ENCODE measurements at regions not wholly inside any gene's neighbourhood (a gene's known extent, or its start where the extent isn't known, plus 50 kb on each side); places are given as distances from the start of the nearest gene placed in this dataset.

DNA sequence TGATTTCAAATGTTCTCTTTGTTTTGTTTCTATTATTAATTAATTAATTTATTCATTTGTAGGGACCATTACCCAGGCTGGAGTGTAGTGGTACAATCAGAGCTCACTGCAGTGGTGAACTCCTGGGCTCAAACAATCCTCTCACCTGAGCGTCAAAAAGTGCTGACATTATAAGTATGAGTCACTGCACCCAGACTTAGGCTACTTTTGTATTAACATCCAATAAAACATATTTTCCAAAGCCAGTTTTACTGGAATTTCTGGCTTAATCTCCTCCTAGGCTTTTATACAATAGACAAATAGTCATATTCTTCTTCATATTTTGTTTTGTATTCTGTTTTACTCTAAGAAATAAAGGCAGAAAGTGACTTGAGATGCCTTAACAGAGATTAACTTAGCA is 749.6 kb downstream of the SLC16A7 start:
- H3K27me3 ChIP-seq: no peaks in the 10 kb centered on the region
- H3K4me1 ChIP-seq: peaks cover 0 to 14% (median 0%) of the 10 kb centered on the region in 3 donors
- DNase-seq: no peak
- TF ChIP-seq, protein P1, sequence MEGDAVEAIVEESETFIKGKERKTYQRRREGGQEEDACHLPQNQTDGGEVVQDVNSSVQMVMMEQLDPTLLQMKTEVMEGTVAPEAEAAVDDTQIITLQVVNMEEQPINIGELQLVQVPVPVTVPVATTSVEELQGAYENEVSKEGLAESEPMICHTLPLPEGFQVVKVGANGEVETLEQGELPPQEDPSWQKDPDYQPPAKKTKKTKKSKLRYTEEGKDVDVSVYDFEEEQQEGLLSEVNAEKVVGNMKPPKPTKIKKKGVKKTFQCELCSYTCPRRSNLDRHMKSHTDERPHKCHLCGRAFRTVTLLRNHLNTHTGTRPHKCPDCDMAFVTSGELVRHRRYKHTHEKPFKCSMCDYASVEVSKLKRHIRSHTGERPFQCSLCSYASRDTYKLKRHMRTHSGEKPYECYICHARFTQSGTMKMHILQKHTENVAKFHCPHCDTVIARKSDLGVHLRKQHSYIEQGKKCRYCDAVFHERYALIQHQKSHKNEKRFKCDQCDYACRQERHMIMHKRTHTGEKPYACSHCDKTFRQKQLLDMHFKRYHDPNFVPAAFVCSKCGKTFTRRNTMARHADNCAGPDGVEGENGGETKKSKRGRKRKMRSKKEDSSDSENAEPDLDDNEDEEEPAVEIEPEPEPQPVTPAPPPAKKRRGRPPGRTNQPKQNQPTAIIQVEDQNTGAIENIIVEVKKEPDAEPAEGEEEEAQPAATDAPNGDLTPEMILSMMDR (IDR thresholded peaks at IDR 0.05): no peak
- no peak for TF ChIP-seq POLR2A (IDR thresholded peaks at IDR 0.05)
- H3K4me3 ChIP-seq: no peak overlapping the region
- peak overlapping the region in 2 of 4 donors; percentile 18 to 32 for H3K27ac ChIP-seq
- intact Hi-C loops (cut with DNase I): no loop called here
- WGBS, 2 donors: 38 to 41% methylated on average over 1 of the region's 1 CpG
- no peaks in the 10 kb centered on the region for H3K36me3 ChIP-seq
- H3K9me3 ChIP-seq: no peaks in the 10 kb centered on the region

- H3K9me3 ChIP-seq: no peaks in the 10 kb centered on the region
- no peaks in the 10 kb centered on the region for H3K36me3 ChIP-seq
- peaks cover 0 to 14% (median 0%) of the 10 kb centered on the region in 3 donors for H3K4me1 ChIP-seq
- DNase-seq: no peak
- no peak overlapping the region for H3K4me3 ChIP-seq
- no peaks in the 10 kb centered on the region for H3K27me3 ChIP-seq
- WGBS, 2 donors: 64 to 69% methylated on average over 3 of the region's 3 CpGs
- no peak overlapping the region for H3K27ac ChIP-seq
- TF ChIP-seq POLR2A (IDR thresholded peaks at IDR 0.05): no peak
- TF ChIP-seq, protein P1 (IDR thresholded peaks at IDR 0.05): no peak
- intact Hi-C loops (cut with DNase I): no loop called here
These were observed 753.6 kb downstream of the SLC16A7 start for GRCh38 chr12:60349232-60349978.

- H3K36me3 ChIP-seq: no peaks in the 10 kb centered on the region
- no peak overlapping the region for H3K4me3 ChIP-seq
- intact Hi-C loops (cut with DNase I): no loop called here
- TF ChIP-seq, protein P1 (IDR thresholded peaks at IDR 0.05): no peak
- no peak for TF ChIP-seq POLR2A (IDR thresholded peaks at IDR 0.05)
- no peak for DNase-seq
- H3K27me3 ChIP-seq: no peaks in the 10 kb centered on the region
- H3K9me3 ChIP-seq: no peaks in the 10 kb centered on the region
- 93 to 94% methylated on average over 4 to 9 of the region's 12 CpGs for WGBS, 2 donors
- H3K4me1 ChIP-seq: no peaks in the 10 kb centered on the region
- no peak overlapping the region for H3K27ac ChIP-seq
These were observed 791.5 kb downstream of the SLC16A7 start for GRCh38 chr12:60387356-60387755.

DNA sequence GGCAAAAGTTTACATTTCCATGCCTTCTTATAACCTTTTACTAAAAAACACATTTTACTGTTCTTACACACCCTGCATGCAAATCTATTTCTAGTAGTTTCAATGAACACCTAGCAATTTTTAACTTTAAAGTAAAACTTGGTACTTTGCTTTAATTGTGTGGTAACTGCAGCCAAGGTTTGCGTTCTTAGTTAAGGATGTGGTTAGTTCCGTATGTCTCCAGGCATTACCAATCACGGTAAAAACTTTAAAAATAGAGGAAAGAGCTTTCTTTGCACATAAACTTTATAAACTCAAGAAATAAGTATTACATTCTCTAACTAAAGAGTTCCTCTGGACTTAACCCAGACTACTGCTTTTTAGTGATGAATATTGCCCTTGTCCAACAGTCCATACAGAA is 795.2 kb downstream of the SLC16A7 start:
- Histone ChIP-seq H3K4me1 (no peaks in the 10 kb centered on the region), H3K36me3 (no peaks in the 10 kb centered on the region), H3K4me3 (no peak overlapping the region), H3K27ac (no peak overlapping the region), H3K9me3 (no peaks in the 10 kb centered on the region), H3K27me3 (no peaks in the 10 kb centered on the region)
- DNase-seq: no peak
- TF ChIP-seq, protein P1 (IDR thresholded peaks at IDR 0.05): no peak
- TF ChIP-seq POLR2A (IDR thresholded peaks at IDR 0.05): no peak
- 57 to 71% methylated on average over 3 of the region's 3 CpGs for WGBS, 2 donors
- intact Hi-C loops (cut with DNase I): no loop called here

DNA sequence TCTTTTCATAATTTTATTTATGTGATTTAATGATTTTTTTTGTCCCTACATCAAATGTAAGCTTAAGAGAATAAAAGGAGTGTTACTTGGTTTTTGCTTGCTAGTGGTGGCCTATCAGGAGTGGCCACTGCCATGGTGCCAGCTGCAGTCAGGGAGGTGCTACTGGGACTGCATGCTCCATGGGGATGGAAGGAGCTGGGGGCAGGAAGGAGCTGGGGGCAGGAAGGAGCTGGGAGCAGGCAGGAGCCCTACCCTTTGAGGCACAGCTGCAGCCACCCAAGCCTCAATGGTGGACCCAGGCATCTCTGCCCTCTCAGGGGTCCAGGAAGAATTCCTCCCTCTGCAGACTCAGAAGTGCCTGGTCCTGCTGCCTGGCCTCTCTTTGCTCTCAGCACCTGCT is 796.0 kb downstream of the SLC16A7 start:
- Histone ChIP-seq H3K4me3 (no peak overlapping the region), H3K36me3 (no peaks in the 10 kb centered on the region), H3K27me3 (no peaks in the 10 kb centered on the region), H3K4me1 (no peaks in the 10 kb centered on the region), H3K27ac (no peak overlapping the region), H3K9me3 (no peaks in the 10 kb centered on the region)
- DNase-seq: no peak
- TF ChIP-seq, protein P1 (IDR thresholded peaks at IDR 0.05): no peak
- intact Hi-C loops (cut with DNase I): no loop called here
